ENCODE measurements at regions not wholly inside any gene's neighbourhood (a gene's known extent, or its start where the extent isn't known, plus 50 kb on each side); places are given as distances from the start of the nearest gene placed in this dataset.

GRCh38 chr5:159507661-159508060, 177.4 kb upstream of the IL12B start:
- ChIA-PET CTCF (no interaction called here), POLR2A (no interaction called here), RAD21 (ENCODE audit: unreplicated experiment) (no interaction called here), SMC1A (ENCODE audit: uncharacterized antibody, unreplicated experiment) (no interaction called here)
- no peak for FAIRE-seq
- Histone ChIP-seq H3K9ac (ENCODE audit: control insufficient read depth, insufficient read depth, low read length) (no peak overlapping the region), H3K27ac (ENCODE audit: control insufficient read depth, insufficient read depth) (no peak overlapping the region), H3K79me2 (ENCODE audit: control insufficient read depth, insufficient read depth, low read length) (no peaks in the 10 kb centered on the region), H3K9me3 (replicated peaks; ENCODE audit: control insufficient read depth, insufficient read depth, low read length) (no peaks in the 10 kb centered on the region), H4K20me1 (ENCODE audit: control insufficient read depth, insufficient read depth) (no peaks in the 10 kb centered on the region), H3K4me3 (no peak overlapping the region), H2AFZ (ENCODE audit: control insufficient read depth, low read depth, low read length) (no peak overlapping the region), H3K4me2 (ENCODE audit: control insufficient read depth, insufficient read depth) (no peak overlapping the region), H3K36me3 (ENCODE audit: control insufficient read depth in 2 of 2, insufficient read depth in 2 of 2, low read length in 1 of 2) (no peaks in the 10 kb centered on the region), H3K27me3 (replicated peaks in 1 of 2; ENCODE audit: control insufficient read depth in 2 of 2, insufficient read depth in 2 of 2, low read length in 1 of 2) (no peaks in the 10 kb centered on the region), H3K4me1 (ENCODE audit: control insufficient read depth, insufficient read depth, low read length) (no peaks in the 10 kb centered on the region)
- intact Hi-C loops (cut with micrococcal nuclease; ENCODE audit: unreplicated experiment) = no loop called here
- no TSS peak for BruUV-seq (replicated peaks)
- TF ChIP-seq STAT3 (IDR thresholded peaks at IDR 0.05; ENCODE audit: low read depth, low read length) (no peak), GABPA (IDR thresholded peaks at IDR 0.05; ENCODE audit: low read depth) (no peak), MAX (IDR thresholded peaks at IDR 0.05; ENCODE audit: low read depth, low read length) (no peak), NBN (IDR thresholded peaks at IDR 0.05) (no peak), NKRF (conservative IDR thresholded peaks at IDR 0.05) (no peak)
- in situ Hi-C loops (cut with MboI) = no loop called here
- DNase-seq (ENCODE audit: low read depth, low spot score) = no peak
- no peak for ATAC-seq
- WGBS (ENCODE audit: insufficient coverage, insufficient replicate concordance, low lambda C conversion rate, missing lambda C conversion rate) = 62% methylated on average over 3 of the region's 3 CpGs

- Histone ChIP-seq H4K20me1 (ENCODE audit: control insufficient read depth, insufficient read depth) (no peaks in the 10 kb centered on the region), H3K9ac (ENCODE audit: control insufficient read depth, insufficient read depth, low read length) (no peak overlapping the region), H3K27ac (ENCODE audit: control insufficient read depth, insufficient read depth) (no peak overlapping the region), H3K27me3 (replicated peaks in 1 of 2; ENCODE audit: control insufficient read depth in 2 of 2, insufficient read depth in 2 of 2, low read length in 1 of 2) (no peaks in the 10 kb centered on the region), H3K9me3 (replicated peaks; ENCODE audit: control insufficient read depth, insufficient read depth, low read length) (no peaks in the 10 kb centered on the region), H3K79me2 (ENCODE audit: control insufficient read depth, insufficient read depth, low read length) (no peaks in the 10 kb centered on the region), H3K4me3 (no peak overlapping the region), H2AFZ (ENCODE audit: control insufficient read depth, low read depth, low read length) (no peak overlapping the region), H3K4me2 (ENCODE audit: control insufficient read depth, insufficient read depth) (no peak overlapping the region), H3K36me3 (ENCODE audit: control insufficient read depth in 2 of 2, insufficient read depth in 2 of 2, low read length in 1 of 2) (no peaks in the 10 kb centered on the region), H3K4me1 (ENCODE audit: control insufficient read depth, insufficient read depth, low read length) (no peaks in the 10 kb centered on the region)
- POLR2A ChIA-PET = interaction anchor here (0.5 kb wide), 1 partner anchor 1593 kb away, joined by 7 read pairs; no protein-coding TSS in a partner anchor
- no TSS peak for BruUV-seq (replicated peaks)
- in situ Hi-C loops (cut with MboI) = no loop called here
- SMC1A ChIA-PET (ENCODE audit: uncharacterized antibody, unreplicated experiment) = no interaction called here
- intact Hi-C loops (cut with micrococcal nuclease; ENCODE audit: unreplicated experiment) = no loop called here
- CTCF ChIA-PET = no interaction called here
- no peak for ATAC-seq
- no peak for FAIRE-seq
- no peak for DNase-seq (ENCODE audit: low read depth, low spot score)
- RAD21 ChIA-PET (ENCODE audit: unreplicated experiment) = no interaction called here
- 77% methylated on average over 5 of the region's 5 CpGs for WGBS (ENCODE audit: insufficient coverage, insufficient replicate concordance, low lambda C conversion rate, missing lambda C conversion rate)
- TF ChIP-seq WRNIP1 (IDR thresholded peaks at IDR 0.05; ENCODE audit: borderline replicate concordance, low read depth, low read length) (no peak), SP1 (IDR thresholded peaks at IDR 0.05; ENCODE audit: low read depth, low read length) (no peak), ESRRA (IDR thresholded peaks at IDR 0.05; ENCODE audit: low read length) (no peak), SUZ12 (IDR thresholded peaks at IDR 0.05; ENCODE audit: unreplicated experiment) (no peak), CEBPZ (IDR thresholded peaks at IDR 0.05; ENCODE audit: low read depth, low read length) (no peak), CBX3 (IDR thresholded peaks at IDR 0.05; ENCODE audit: borderline replicate concordance, low read depth) (no peak), ZBTB33 (IDR thresholded peaks at IDR 0.05) (no peak)
Observed at GRCh38 chr5:159508344-159508743, 178.1 kb upstream of the IL12B start.

Measured in GM12878 (cell line).